GM12864 (cell line): ENCODE measurements at regions not wholly inside any gene's neighbourhood (a gene's known extent, or its start where the extent isn't known, plus 50 kb on each side); places are given as distances from the start of the nearest gene placed in this dataset.

Source experiments
- DNase-seq: peaks from one replicate; pipeline ENCODE4 v3.0.0-alpha.2; 2011; ENCODE audit warnings: low read depth
- H3K4me3 ChIP-seq: 2 replicates; pipeline ENCODE4 v1.5.1; 2011; ENCODE audit warnings: mild to moderate bottlenecking, low read depth, low read length, control low read depth
- CTCF ChIP-seq: IDR thresholded peaks from 2 replicates; pipeline ENCODE4 v1.5.1; 2011; ENCODE audit warnings: low read depth, mild to moderate bottlenecking, moderate library complexity, low read length, control low read depth, inconsistent platforms; ENCODE audit errors: missing control alignments

DNA sequence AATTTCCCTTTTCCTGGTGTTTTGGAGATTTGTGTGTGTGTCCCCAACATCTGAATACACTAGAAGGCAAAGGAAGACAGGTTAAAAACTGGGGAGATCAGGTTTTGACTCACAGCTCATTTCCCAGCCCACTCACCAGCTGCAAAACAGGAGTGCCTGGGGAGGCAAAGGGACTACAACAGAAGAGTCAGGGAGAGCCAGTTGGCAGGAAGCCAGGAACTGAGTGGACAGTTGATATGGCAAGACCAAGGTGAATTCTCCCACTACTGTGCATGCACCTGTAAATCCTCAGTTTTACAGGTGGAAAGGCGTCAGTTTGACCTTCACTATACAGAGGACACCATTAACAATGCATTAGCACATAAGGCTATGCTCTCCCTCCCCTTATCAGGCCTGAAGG lies 901.5 kb upstream of the SEMA6D start:
- DNase-seq = no peak
- H3K4me3 ChIP-seq = no peak overlapping the region
- no peak for TF ChIP-seq CTCF

- TF ChIP-seq CTCF = no peak
- H3K4me3 ChIP-seq = no peak overlapping the region
- DNase-seq = no peak
Measured at GRCh38 chr15:46848704-46849103, 868.6 kb upstream of the SEMA6D start.

DNA sequence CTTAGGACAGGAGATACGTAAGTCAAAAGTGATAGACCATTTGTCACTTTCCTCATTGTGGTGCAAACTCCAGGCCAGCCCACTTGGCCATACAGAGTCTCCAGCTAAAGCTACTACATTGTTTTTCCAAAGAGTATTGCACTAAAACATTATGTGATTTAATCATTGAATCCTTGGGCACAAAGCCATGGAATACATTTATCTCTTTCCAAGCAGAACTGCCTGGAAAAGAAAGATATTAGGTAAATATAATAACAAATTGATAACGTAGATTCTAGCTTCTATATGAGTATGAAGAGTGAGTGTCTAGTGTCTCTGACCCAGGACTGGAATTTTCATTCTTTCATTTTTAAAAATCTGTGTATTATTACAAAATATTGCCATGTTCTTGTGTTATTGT lies 863.7 kb upstream of the SEMA6D start:
- no peak for DNase-seq

DNA sequence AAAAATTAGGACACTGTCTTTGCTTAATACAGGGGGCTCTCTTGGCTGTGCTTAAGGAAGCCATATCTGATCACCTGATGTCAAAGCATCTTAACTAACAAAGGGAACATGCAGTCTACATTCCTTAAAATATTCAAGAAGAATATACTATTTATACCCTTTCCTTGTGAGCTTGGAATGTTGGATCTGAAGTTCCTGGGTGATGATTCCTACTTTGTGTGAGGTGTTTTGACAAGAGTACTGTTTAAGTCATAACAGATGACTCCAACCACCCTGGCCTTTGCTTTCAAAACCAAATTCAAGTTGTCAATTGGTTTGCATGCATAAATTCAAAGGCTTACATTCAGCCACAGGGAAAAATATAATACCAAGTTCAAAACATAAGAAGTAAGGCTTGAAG lies 862.7 kb upstream of the SEMA6D start:
- no peak overlapping the region for H3K4me3 ChIP-seq
- no peak for DNase-seq
- no peak for TF ChIP-seq CTCF

More for the DNA sequence above, 863.7 kb upstream of the SEMA6D start:
- no peak for TF ChIP-seq CTCF
- H3K4me3 ChIP-seq = no peak overlapping the region

DNA sequence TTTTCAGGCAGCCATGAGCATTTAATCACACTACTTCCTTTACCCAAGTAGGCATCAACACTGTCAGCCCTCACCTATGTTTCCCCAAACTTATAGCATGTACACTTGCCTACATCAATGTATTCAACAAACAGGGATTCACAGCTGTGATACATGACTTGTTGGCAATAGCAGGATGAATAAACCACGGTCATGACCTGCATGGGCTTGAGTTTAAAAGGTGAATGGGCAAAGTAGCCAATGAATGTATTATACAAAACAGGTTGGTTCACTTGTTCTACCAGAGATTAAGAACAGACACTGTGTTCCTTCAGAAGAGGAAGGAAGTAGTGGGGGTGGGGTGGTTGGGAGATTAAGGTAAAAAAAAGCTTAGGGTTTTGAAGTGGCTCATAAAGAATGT lies 861.9 kb upstream of the SEMA6D start:
- H3K4me3 ChIP-seq = no peak overlapping the region

DNA sequence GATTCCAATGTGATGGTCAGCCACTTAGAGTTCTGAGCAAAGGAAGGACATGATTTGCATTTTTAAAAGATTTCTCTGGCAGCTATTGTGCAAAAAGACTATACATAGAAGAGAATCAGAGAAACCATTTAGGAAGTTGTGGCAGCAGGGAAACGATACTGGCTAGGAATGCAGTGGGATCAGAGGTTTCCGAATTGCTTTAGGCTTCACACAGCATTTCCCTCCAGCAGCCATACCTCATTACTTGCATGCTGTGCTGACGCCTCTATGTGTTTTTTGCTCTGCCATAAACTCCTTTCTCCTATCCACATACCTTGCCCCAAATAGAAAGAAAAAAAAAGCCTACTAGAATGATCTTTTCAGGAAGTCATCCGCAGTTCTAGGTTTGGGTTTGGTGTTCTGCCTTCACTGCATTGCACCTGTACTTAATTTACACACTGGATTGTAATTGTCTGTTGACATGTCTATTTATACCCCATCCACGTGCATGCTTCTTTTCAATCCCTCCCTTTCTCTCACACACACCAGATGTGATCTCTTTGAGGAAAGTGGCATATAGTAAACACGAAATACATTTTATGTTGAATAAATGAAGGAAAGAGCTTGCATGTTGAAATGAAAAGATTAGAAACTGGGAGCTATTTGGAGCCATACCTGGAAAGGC lies 860.3 kb upstream of the SEMA6D start:
- TF ChIP-seq CTCF = no peak
- H3K4me3 ChIP-seq = no peak overlapping the region
- DNase-seq = no peak

More for the DNA sequence above, 861.9 kb upstream of the SEMA6D start:
- no peak for TF ChIP-seq CTCF
- DNase-seq = no peak

- no peak overlapping the region for H3K4me3 ChIP-seq
- no peak for TF ChIP-seq CTCF
- no peak for DNase-seq
Measured at GRCh38 chr15:46858150-46858549, 859.2 kb upstream of the SEMA6D start.
